HFFc6 (cell line): ENCODE measurements at regions not wholly inside any gene's neighbourhood (a gene's known extent, or its start where the extent isn't known, plus 50 kb on each side); places are given as distances from the start of the nearest gene placed in this dataset.

Experiments
- DNase-seq: peaks from one replicate; pipeline ENCODE4 v3.0.0-alpha.2; 2018
- H3K27ac Mint-ChIP-seq: 2 replicates; pipeline ENCODE4 v1.8.0; 2020; ENCODE audit warnings: mild to moderate bottlenecking, mixed read lengths
- H3K27me3 Mint-ChIP-seq: 2 replicates; pipeline ENCODE4 v1.8.0; 2021; ENCODE audit warnings: mild to moderate bottlenecking, moderate library complexity, mixed read lengths; ENCODE audit not compliant: insufficient read depth
- H3K36me3 Mint-ChIP-seq: 2 replicates; pipeline ENCODE4 v1.8.0; 2021; ENCODE audit warnings: low read depth, mixed read lengths
- H3K4me1 Mint-ChIP-seq: 2 replicates; pipeline ENCODE4 v1.8.0; 2020; ENCODE audit warnings: low read depth, mixed read lengths
- H3K4me3 Mint-ChIP-seq: 2 replicates; pipeline ENCODE4 v1.8.0; 2020; ENCODE audit warnings: mild to moderate bottlenecking, moderate library complexity, mixed read lengths
- H3K9me3 Mint-ChIP-seq: 2 replicates; pipeline ENCODE4 v1.8.0; 2020; ENCODE audit warnings: mild to moderate bottlenecking, mixed read lengths
- CTCF ChIP-seq: fragments of 200-600 bp; sonication (generic); IDR thresholded peaks from 2 replicates; pipeline ENCODE4 v1.5.0; 2021; ENCODE audit warnings: antibody characterized with exemption, mild to moderate bottlenecking

DNA sequence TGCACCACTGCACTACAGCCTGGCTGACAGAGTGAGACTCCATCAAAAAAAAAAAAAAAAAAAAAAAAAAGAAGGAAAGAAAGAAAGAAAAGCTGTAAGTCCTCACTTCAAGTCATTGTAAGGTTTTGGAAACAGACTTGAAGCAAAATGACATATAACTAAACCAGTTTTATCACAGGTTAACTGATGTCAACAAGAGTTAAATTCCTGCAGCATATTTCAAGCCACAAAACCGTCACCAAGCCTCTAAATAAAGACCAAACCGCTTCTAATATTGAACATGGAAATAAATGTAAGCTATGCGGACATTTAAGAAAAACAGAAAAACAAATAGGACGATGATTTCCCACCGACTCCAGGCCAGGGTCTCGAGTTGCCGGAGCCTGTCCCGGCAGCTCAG is 88.9 kb upstream of the RPS6KA2 start:
- peaks cover 23% of the 10 kb centered on the region for H3K27me3 Mint-ChIP-seq
- peaks cover 4% of the 10 kb centered on the region for H3K9me3 Mint-ChIP-seq
- TF ChIP-seq CTCF = no peak
- no peaks in the 10 kb centered on the region for H3K4me1 Mint-ChIP-seq
- DNase-seq = no peak
- H3K4me3 Mint-ChIP-seq = no peak overlapping the region
- no peak overlapping the region for H3K27ac Mint-ChIP-seq
- no peaks in the 10 kb centered on the region for H3K36me3 Mint-ChIP-seq

DNA sequence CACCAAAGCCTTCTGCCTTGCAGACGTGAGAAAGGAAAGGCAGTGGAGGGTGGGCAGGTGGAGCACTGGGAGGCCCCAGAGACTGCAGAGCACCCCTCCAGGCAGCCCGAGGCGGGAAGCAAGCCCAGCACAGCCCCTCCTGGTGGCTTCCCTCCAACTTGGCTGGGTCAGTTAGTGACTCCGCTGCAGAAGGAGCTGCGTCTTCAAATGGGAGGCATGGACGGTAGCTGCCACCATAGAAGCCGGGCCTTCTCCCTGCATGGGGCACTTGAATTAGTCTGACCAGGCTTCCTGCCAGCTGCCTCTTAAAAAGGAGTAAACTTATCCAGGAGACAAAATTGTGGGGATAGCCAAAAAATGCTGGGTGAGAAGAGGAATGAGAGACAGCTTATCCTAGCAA is 88.0 kb upstream of the RPS6KA2 start:
- no peak overlapping the region for H3K4me3 Mint-ChIP-seq
- DNase-seq = no peak
- peaks cover 4% of the 10 kb centered on the region for H3K9me3 Mint-ChIP-seq
- H3K27ac Mint-ChIP-seq = no peak overlapping the region
- peaks cover 21% of the 10 kb centered on the region for H3K27me3 Mint-ChIP-seq
- H3K4me1 Mint-ChIP-seq = no peaks in the 10 kb centered on the region
- no peak for TF ChIP-seq CTCF
- H3K36me3 Mint-ChIP-seq = no peaks in the 10 kb centered on the region

- Mint-ChIP-seq H3K36me3 (no peaks in the 10 kb centered on the region), H3K27me3 (peaks cover 21% of the 10 kb centered on the region), H3K4me3 (no peak overlapping the region), H3K27ac (no peak overlapping the region), H3K4me1 (no peaks in the 10 kb centered on the region), H3K9me3 (peaks cover 4% of the 10 kb centered on the region)
- TF ChIP-seq CTCF = no peak
- no peak for DNase-seq
Observed at GRCh38 chr6:166714581-166714980, 87.5 kb upstream of the RPS6KA2 start.

GRCh38 chr6:166714187-166714510 is 87.1 kb upstream of the RPS6KA2 start:
- no peak overlapping the region for H3K27ac Mint-ChIP-seq
- peaks cover 4% of the 10 kb centered on the region for H3K9me3 Mint-ChIP-seq
- H3K27me3 Mint-ChIP-seq = peaks cover 21% of the 10 kb centered on the region
- no peak for DNase-seq
- H3K36me3 Mint-ChIP-seq = no peaks in the 10 kb centered on the region
- H3K4me1 Mint-ChIP-seq = no peaks in the 10 kb centered on the region
- no peak overlapping the region for H3K4me3 Mint-ChIP-seq
- no peak for TF ChIP-seq CTCF

- Mint-ChIP-seq H3K27me3 (peaks cover 21% of the 10 kb centered on the region), H3K9me3 (peaks cover 4% of the 10 kb centered on the region), H3K4me3 (no peak overlapping the region), H3K27ac (no peak overlapping the region), H3K4me1 (no peaks in the 10 kb centered on the region), H3K36me3 (no peaks in the 10 kb centered on the region)
- no peak for DNase-seq
- no peak for TF ChIP-seq CTCF
Observed at GRCh38 chr6:166713434-166714186, 86.6 kb upstream of the RPS6KA2 start.
